Hepatocyte (in vitro differentiated cells): ENCODE measurements at regions not wholly inside any gene's neighbourhood (a gene's known extent, or its start where the extent isn't known, plus 50 kb on each side); places are given as distances from the start of the nearest gene placed in this dataset.

ENCODE experiments used
- CTCF ChIP-seq: fragments of 200-600 bp; sonication (generic); IDR thresholded peaks from 2 replicates; pipeline ENCODE4 v1.5.1; 2016; ENCODE audit warnings: antibody characterized with exemption, mild to moderate bottlenecking; ENCODE audit not compliant: poor library complexity
- EZH2 ChIP-seq: fragments of 200-600 bp; sonication (generic); IDR thresholded peaks from 2 replicates; pipeline ENCODE4 v1.6.1; 2016; ENCODE audit warnings: antibody characterized with exemption, mild to moderate bottlenecking, borderline replicate concordance

GRCh38 chr5:124841829-124842712, 95.6 kb upstream of the ZNF608 start:
- no peak for TF ChIP-seq CTCF
- no peak for TF ChIP-seq EZH2
